Esophagus squamous epithelium (tissue), 5 donors: ENCODE measurements at regions not wholly inside any gene's neighbourhood (a gene's known extent, or its start where the extent isn't known, plus 50 kb on each side); places are given as distances from the start of the nearest gene placed in this dataset.

Experiments
- DNase-seq: peaks from one replicate; lab custom pipeline; 2025; lab: John Stamatoyannopoulos, UW
- H3K27ac ChIP-seq, 4 donors: fragments of 200-600 bp; sonication (generic); one replicate each; pipeline ENCODE4 v1.5.1; 2016 to 2019; ENCODE audit warnings: mild to moderate bottlenecking in 1 of 4
- H3K27me3 ChIP-seq, 4 donors: fragments of 200-600 bp; sonication (generic); 1 replicate in 3 of 4; 2 replicates in 1 of 4; pipeline versions ENCODE4 v1.5.1 to v1.6.0; 2017 to 2021; ENCODE audit warnings: antibody characterized with exemption in 1 of 4
- H3K36me3 ChIP-seq, 3 donors: fragments of 200-600 bp; sonication (generic); one replicate each; pipeline ENCODE4 v1.5.1; 2016 to 2019
- H3K4me1 ChIP-seq, 3 donors: fragments of 200-600 bp; sonication (generic); one replicate each; pipeline ENCODE4 v1.5.1; 2017 to 2019
- H3K4me3 ChIP-seq, 4 donors: fragments of 200-600 bp; sonication (generic); 1 replicate in 3 of 4; 2 replicates in 1 of 4; pipeline ENCODE4 v1.5.1; 2016 to 2019; ENCODE audit warnings: mild to moderate bottlenecking in 2 of 4, moderate library complexity in 1 of 4
- H3K9me3 ChIP-seq, 3 donors: fragments of 200-600 bp; sonication (generic); one replicate each; pipeline ENCODE4 v1.5.1; 2016 to 2019
- CTCF ChIP-seq, 6 experiments: fragments of 450-650 bp in 4 of 6; fragments of 200-600 bp in 2 of 6; sonication (generic) in 2 of 6; IDR thresholded peaks; one replicate each; pipeline ENCODE4 v1.5.1; 2016 to 2019; ENCODE audit warnings: antibody characterized with exemption in 6 of 6, mild to moderate bottlenecking in 4 of 6, moderate library complexity in 4 of 6
- POLR2A ChIP-seq, 4 donors: fragments of 450-650 bp; IDR thresholded peaks; one replicate each; pipeline ENCODE4 v1.6.1; 2017; ENCODE audit warnings: antibody characterized with exemption in 4 of 4, mild to moderate bottlenecking in 4 of 4, moderate library complexity in 3 of 4
- WGBS, 2 donors: methylation state at CpG; one replicate each; pipeline ENCODE4 v1.1.5; 2018; 5-methylcytosine and 5-hydroxymethylcytosine counted together
- intact Hi-C: fragments of 100-400 bp; cut with DNase I; formaldehyde crosslinking; loops from one replicate; pipeline ENCODE4 v1.15.0; 2022
- donor health status: DM: yes; HTN: yes; CAD: no.

- no peak for DNase-seq
- no peak overlapping the region for H3K27ac ChIP-seq
- peaks cover 0 to 6% (median 0%) of the 10 kb centered on the region in 3 donors for H3K4me1 ChIP-seq
- intact Hi-C loops = no loop called here
- 43 to 47% methylated on average over 5 of the region's 5 CpGs for WGBS, 2 donors
- peaks cover 0 to 99% (median 7%) of the 10 kb centered on the region in 4 donors for H3K27me3 ChIP-seq
- no peaks in the 10 kb centered on the region for H3K9me3 ChIP-seq
- no peak for TF ChIP-seq CTCF (IDR thresholded peaks at IDR 0.05)
- TF ChIP-seq POLR2A (IDR thresholded peaks at IDR 0.05) = no peak
- no peak overlapping the region for H3K4me3 ChIP-seq
- H3K36me3 ChIP-seq = no peaks in the 10 kb centered on the region
Measured at GRCh38 chr1:18560692-18561091, 70.0 kb upstream of the PAX7 start.

- H3K36me3 ChIP-seq = no peaks in the 10 kb centered on the region
- H3K27me3 ChIP-seq = peaks cover 0 to 99% (median 7%) of the 10 kb centered on the region in 4 donors
- DNase-seq = no peak
- H3K4me3 ChIP-seq = no peak overlapping the region
- no peak overlapping the region for H3K27ac ChIP-seq
- no peaks in the 10 kb centered on the region for H3K9me3 ChIP-seq
- intact Hi-C loops = no loop called here
- no peak for TF ChIP-seq CTCF (IDR thresholded peaks at IDR 0.05)
- no peak for TF ChIP-seq POLR2A (IDR thresholded peaks at IDR 0.05)
- H3K4me1 ChIP-seq = peaks cover 0 to 6% (median 0%) of the 10 kb centered on the region in 3 donors
- WGBS, 2 donors = 12 to 20% methylated on average over 2 to 3 of the region's 9 CpGs
Measured at GRCh38 chr1:18561967-18562366, 68.7 kb upstream of the PAX7 start.

GRCh38 chr1:18564676-18565075 lies 66.0 kb upstream of the PAX7 start:
- no peak for DNase-seq
- Histone ChIP-seq H3K4me3 (no peak overlapping the region), H3K4me1 (no peaks in the 10 kb centered on the region), H3K36me3 (no peaks in the 10 kb centered on the region), H3K9me3 (no peaks in the 10 kb centered on the region), H3K27me3 (peaks cover 0 to 93% (median 4%) of the 10 kb centered on the region in 4 donors), H3K27ac (no peak overlapping the region)
- 17 to 31% methylated on average over 1 to 3 of the region's 3 CpGs for WGBS, 2 donors
- intact Hi-C loops = no loop called here
- TF ChIP-seq POLR2A (IDR thresholded peaks at IDR 0.05) (no peak), CTCF (IDR thresholded peaks at IDR 0.05) (no peak)

- DNase-seq = no peak
- Histone ChIP-seq H3K27ac (no peak overlapping the region), H3K4me1 (no peaks in the 10 kb centered on the region), H3K9me3 (no peaks in the 10 kb centered on the region), H3K27me3 (peaks cover 0 to 93% (median 1%) of the 10 kb centered on the region in 4 donors), H3K36me3 (no peaks in the 10 kb centered on the region), H3K4me3 (no peak overlapping the region)
- no peak for TF ChIP-seq POLR2A (IDR thresholded peaks at IDR 0.05)
- intact Hi-C loops = no loop called here
- WGBS, 2 donors = 59 to 60% methylated on average over 2 of the region's 2 CpGs
Measured at GRCh38 chr1:18565321-18565720, 65.3 kb upstream of the PAX7 start.

- H3K27ac ChIP-seq = no peak overlapping the region
Measured at GRCh38 chr1:18568489-18568888, 62.2 kb upstream of the PAX7 start.

More at GRCh38 chr1:18568489-18568888, 62.2 kb upstream of the PAX7 start:
- no peak for DNase-seq
- TF ChIP-seq CTCF (IDR thresholded peaks at IDR 0.05) (no peak), POLR2A (IDR thresholded peaks at IDR 0.05) (no peak)
- Histone ChIP-seq H3K9me3 (no peaks in the 10 kb centered on the region), H3K4me3 (no peak overlapping the region), H3K4me1 (no peaks in the 10 kb centered on the region), H3K27me3 (peaks cover 0 to 91% (median 1%) of the 10 kb centered on the region in 4 donors), H3K36me3 (no peaks in the 10 kb centered on the region)
- WGBS, 2 donors = 98 to 100% methylated on average over 2 of the region's 2 CpGs
- intact Hi-C loops = no loop called here
